ENCODE measurements at regions not wholly inside any gene's neighbourhood (a gene's known extent, or its start where the extent isn't known, plus 50 kb on each side); places are given as distances from the start of the nearest gene placed in this dataset.

GRCh38 chr18:60649107-60649506, 276.5 kb upstream of the MC4R start:
- no peak overlapping the region for H2AFZ ChIP-seq (ENCODE audit: low read length)
- ChIA-PET POLR2A (interaction anchor here (0.6 kb wide), 1 partner anchor 283 kb away, joined by 3 read pairs; no protein-coding TSS in a partner anchor), CTCF (ENCODE audit: unreplicated experiment) (no interaction called here)
- no peaks in the 10 kb centered on the region for H3K9me2 ChIP-seq (ENCODE audit: insufficient read depth, low read length)
- no peak overlapping the region for H3K4me2 ChIP-seq (ENCODE audit: low read length)
- H3K36me3 ChIP-seq (ENCODE audit: insufficient read depth, low read length): no peaks in the 10 kb centered on the region
- no TSS peak for BruUV-seq (replicated peaks)
- no peaks in the 10 kb centered on the region for H3K4me1 ChIP-seq (ENCODE audit: insufficient read depth, low read length, poor library complexity, severe bottlenecking)
- no peak for DNase-seq (ENCODE audit: low spot score)
- H3K27ac ChIP-seq (ENCODE audit: low read depth, low read length, poor library complexity, severe bottlenecking): no peak overlapping the region
- no peaks in the 10 kb centered on the region for H4K20me1 ChIP-seq (ENCODE audit: insufficient read depth, low read length)
- H3K79me2 ChIP-seq (ENCODE audit: insufficient read depth, low read depth, low read length): no peaks in the 10 kb centered on the region
- no peak overlapping the region for H3K4me3 ChIP-seq (ENCODE audit: low read depth, low read length, poor library complexity, severe bottlenecking)
- intact Hi-C loops (cut with micrococcal nuclease; ENCODE audit: unreplicated experiment): no loop called here
- H3K9me3 ChIP-seq (ENCODE audit: low read length): no peaks in the 10 kb centered on the region
- TF ChIP-seq EZH2phosphoT487 (IDR thresholded peaks at IDR 0.05; ENCODE audit: borderline replicate concordance, low read depth, low read length) (no peak), CTCF (conservative IDR thresholded peaks at IDR 0.05; ENCODE audit: low read length) (no peak)

- no peaks in the 10 kb centered on the region for H3K9me3 ChIP-seq (ENCODE audit: low read length)
Measured at GRCh38 chr18:60649842-60650536, 277.4 kb upstream of the MC4R start.

More at GRCh38 chr18:60649842-60650536, 277.4 kb upstream of the MC4R start:
- no peak overlapping the region for H3K4me2 ChIP-seq (ENCODE audit: low read length)
- BruUV-seq (replicated peaks): no TSS peak
- ChIA-PET POLR2A (interaction anchor here (0.6 kb wide), 1 partner anchor 284 kb away, joined by 3 read pairs; no protein-coding TSS in a partner anchor), CTCF (ENCODE audit: unreplicated experiment) (no interaction called here)
- intact Hi-C loops (cut with micrococcal nuclease; ENCODE audit: unreplicated experiment): no loop called here
- no peak overlapping the region for H2AFZ ChIP-seq (ENCODE audit: low read length)
- TF ChIP-seq CTCF (conservative IDR thresholded peaks at IDR 0.05; ENCODE audit: low read length) (no peak), EZH2phosphoT487 (IDR thresholded peaks at IDR 0.05; ENCODE audit: borderline replicate concordance, low read depth, low read length) (no peak)
- no peaks in the 10 kb centered on the region for H3K9me2 ChIP-seq (ENCODE audit: insufficient read depth, low read length)
- H3K4me1 ChIP-seq (ENCODE audit: insufficient read depth, low read length, poor library complexity, severe bottlenecking): no peaks in the 10 kb centered on the region
- H3K4me3 ChIP-seq (ENCODE audit: low read depth, low read length, poor library complexity, severe bottlenecking): no peak overlapping the region
- no peaks in the 10 kb centered on the region for H3K36me3 ChIP-seq (ENCODE audit: insufficient read depth, low read length)
- H3K27ac ChIP-seq (ENCODE audit: low read depth, low read length, poor library complexity, severe bottlenecking): no peak overlapping the region
- no peak for DNase-seq (ENCODE audit: low spot score)
- H4K20me1 ChIP-seq (ENCODE audit: insufficient read depth, low read length): no peaks in the 10 kb centered on the region
- H3K79me2 ChIP-seq (ENCODE audit: insufficient read depth, low read depth, low read length): no peaks in the 10 kb centered on the region

Data from OCI-LY7 (cell line).